HL-60 (cell line): ENCODE measurements at regions not wholly inside any gene's neighbourhood (a gene's known extent, or its start where the extent isn't known, plus 50 kb on each side); places are given as distances from the start of the nearest gene placed in this dataset.

Experiments used
- CTCF ChIP-seq: IDR thresholded peaks from one replicate; pipeline ENCODE4 v1.5.1; 2011; ENCODE audit warnings: low read length, control low read depth, inconsistent platforms; ENCODE audit not compliant: insufficient read depth
- GABPA ChIP-seq: IDR thresholded peaks from 2 replicates; pipeline ENCODE4 v1.6.1; 2012; ENCODE audit warnings: low read depth
- POLR2AphosphoS5 ChIP-seq: IDR thresholded peaks from 2 replicates; pipeline ENCODE4 v1.6.1; 2012; ENCODE audit warnings: low read depth

GRCh38 chr5:53160895-53161294, 51.3 kb upstream of the MOCS2 start:
- TF ChIP-seq CTCF (no peak), POLR2AphosphoS5 (no peak), GABPA (no peak)
